ENCODE measurements at regions not wholly inside any gene's neighbourhood (a gene's known extent, or its start where the extent isn't known, plus 50 kb on each side); places are given as distances from the start of the nearest gene placed in this dataset.

- no peak for DNase-seq (ENCODE audit: low read depth)
Measured at GRCh38 chr4:1512738-1513660, 106.8 kb upstream of the NKX1-1 start.

GRCh38 chr4:1512051-1512737 lies 106.0 kb upstream of the NKX1-1 start:
- DNase-seq (ENCODE audit: low read depth) = no peak

GRCh38 chr4:1511441-1512041 lies 105.3 kb upstream of the NKX1-1 start:
- DNase-seq (ENCODE audit: low read depth) = peak; percentile 84

GRCh38 chr4:1510931-1511330 lies 104.7 kb upstream of the NKX1-1 start:
- no peak for DNase-seq (ENCODE audit: low read depth)

- no peak for DNase-seq (ENCODE audit: low read depth)
Measured at GRCh38 chr4:1509366-1509765, 103.1 kb upstream of the NKX1-1 start.

GRCh38 chr4:1508161-1509160 lies 102.2 kb upstream of the NKX1-1 start:
- no peak for DNase-seq (ENCODE audit: low read depth)

- no peak for DNase-seq (ENCODE audit: low read depth)
Measured at GRCh38 chr4:1506956-1507721, 100.9 kb upstream of the NKX1-1 start.

GRCh38 chr4:1505511-1506460 lies 99.5 kb upstream of the NKX1-1 start:
- DNase-seq (ENCODE audit: low read depth) = no peak

GRCh38 chr4:1504595-1505500 lies 98.6 kb upstream of the NKX1-1 start:
- DNase-seq (ENCODE audit: low read depth) = no peak

GRCh38 chr4:1503583-1504471 lies 97.6 kb upstream of the NKX1-1 start:
- no peak for DNase-seq (ENCODE audit: low read depth)

GRCh38 chr4:1502976-1503375 lies 96.7 kb upstream of the NKX1-1 start:
- no peak for DNase-seq (ENCODE audit: low read depth)

- DNase-seq (ENCODE audit: low read depth) = no peak
Measured at GRCh38 chr4:1502501-1502886, 96.3 kb upstream of the NKX1-1 start.

GRCh38 chr4:1501754-1502500 lies 95.7 kb upstream of the NKX1-1 start:
- no peak for DNase-seq (ENCODE audit: low read depth)

GRCh38 chr4:1500966-1501753 lies 94.9 kb upstream of the NKX1-1 start:
- DNase-seq (ENCODE audit: low read depth) = no peak

GRCh38 chr4:1500231-1500965 lies 94.2 kb upstream of the NKX1-1 start:
- DNase-seq (ENCODE audit: low read depth) = no peak
